GM19099 (cell line): ENCODE measurements at regions not wholly inside any gene's neighbourhood (a gene's known extent, or its start where the extent isn't known, plus 50 kb on each side); places are given as distances from the start of the nearest gene placed in this dataset.

ENCODE experiments used
- POLR2A ChIP-seq: IDR thresholded peaks from 3 replicates; pipeline ENCODE4 v1.6.1; 2011; ENCODE audit warnings: low read depth; ENCODE audit not compliant: insufficient read length; ENCODE audit errors: extremely low read depth

DNA sequence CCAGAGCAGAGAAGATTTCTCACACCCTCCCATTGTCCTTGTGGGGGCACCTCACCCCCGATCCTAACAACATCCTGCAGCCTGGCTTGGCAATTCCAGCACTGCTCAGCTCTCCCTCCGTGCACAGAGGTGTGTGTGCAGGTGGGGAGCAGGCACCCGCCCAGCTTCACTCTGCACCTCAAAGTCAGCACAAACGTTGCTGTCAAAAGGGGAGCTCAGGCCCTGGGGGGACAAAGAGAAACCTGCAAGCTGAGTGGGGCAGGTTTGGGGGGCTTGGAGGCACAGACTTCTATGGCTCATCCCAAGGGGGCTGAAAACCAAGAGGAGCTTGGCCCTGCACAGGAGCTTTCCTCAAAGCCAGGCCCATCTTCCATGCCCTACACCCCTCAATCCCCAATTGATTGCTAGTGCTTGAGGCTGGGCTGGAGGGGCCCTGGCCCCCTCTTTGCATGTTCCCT lies 231.9 kb upstream of the TNRC6C start:
- no peak for TF ChIP-seq POLR2A

DNA sequence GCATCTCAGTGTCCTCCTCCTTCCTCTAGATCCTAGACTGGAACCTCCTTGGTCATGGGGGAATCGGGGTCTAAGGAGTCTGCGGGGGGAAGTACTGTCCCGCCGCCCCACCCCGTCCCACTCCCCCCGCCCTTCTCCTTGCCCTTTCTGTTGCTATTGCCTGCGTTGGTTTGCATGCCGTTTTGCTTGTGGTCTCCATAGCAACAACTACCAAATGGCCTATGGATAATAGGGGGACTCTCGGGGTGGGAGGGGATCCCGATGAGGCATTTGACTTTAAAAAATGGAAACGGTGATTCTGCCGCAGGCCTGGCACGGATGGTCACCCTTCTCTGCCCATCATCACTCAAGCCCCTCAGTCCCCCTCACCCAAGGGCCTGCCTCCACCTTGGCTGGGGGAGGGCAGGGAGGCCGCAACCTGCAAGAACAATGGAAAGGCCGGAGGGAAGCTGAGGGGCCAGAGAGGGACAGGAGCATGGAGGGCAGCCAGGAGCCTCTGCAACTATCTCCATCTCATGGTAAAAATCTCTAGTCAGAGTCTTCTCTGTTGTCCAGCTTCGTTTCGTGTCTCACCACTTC lies 231.4 kb upstream of the TNRC6C start:
- no peak for TF ChIP-seq POLR2A

DNA sequence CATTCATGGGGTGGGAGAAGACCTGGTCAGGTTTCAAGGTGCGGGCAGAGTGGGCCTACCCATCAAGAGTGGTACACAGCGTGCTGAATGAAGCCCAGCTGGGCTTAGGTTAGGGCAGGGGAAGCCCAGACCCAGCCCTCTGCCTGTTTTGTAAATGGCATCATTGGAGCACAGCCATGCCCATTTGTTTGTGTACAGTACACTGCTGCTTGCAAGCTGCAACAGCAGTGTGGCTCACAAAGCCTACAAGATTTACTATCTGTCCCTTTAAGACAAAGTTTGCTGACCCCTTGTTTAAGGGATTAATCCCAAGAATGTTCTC lies 230.1 kb upstream of the TNRC6C start:
- no peak for TF ChIP-seq POLR2A

DNA sequence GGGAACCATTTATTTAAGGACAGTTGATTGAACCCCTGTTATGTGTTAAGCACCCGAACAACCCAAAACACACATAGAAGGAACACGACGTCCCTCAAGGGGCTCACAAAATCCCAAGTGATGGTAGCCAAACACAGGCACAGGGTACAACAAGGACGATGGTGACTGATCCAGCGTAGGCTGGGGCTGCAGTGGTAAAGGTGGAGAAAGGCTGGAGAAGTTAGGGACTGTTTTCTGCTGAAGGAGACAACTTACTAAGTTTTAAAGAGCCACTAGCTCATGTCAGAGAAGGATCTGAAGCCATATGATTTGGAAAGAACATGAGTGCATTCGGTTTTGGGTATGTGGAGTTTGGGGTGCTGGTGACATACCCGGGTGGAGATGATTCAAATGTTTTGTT lies 229.6 kb upstream of the TNRC6C start:
- TF ChIP-seq POLR2A = no peak

DNA sequence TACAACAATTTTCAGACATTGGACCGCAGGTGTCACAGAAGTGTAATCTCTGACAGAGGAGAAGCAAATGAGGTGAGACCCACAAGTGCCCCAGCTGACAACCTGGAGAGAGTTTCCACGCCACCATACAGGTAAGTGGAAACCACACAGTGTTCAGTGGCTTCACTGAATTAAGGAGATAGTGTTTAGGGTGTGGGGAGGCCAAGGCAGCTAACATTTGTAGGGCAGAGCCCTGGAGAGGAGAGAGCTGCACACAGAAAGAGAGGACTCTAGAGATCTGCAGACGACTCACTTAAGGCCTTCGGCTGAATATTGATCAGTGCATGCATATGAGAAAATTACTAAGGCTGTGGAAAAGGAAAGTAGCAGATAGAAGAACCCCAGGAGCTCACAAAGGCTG lies 228.9 kb upstream of the TNRC6C start:
- no peak for TF ChIP-seq POLR2A

DNA sequence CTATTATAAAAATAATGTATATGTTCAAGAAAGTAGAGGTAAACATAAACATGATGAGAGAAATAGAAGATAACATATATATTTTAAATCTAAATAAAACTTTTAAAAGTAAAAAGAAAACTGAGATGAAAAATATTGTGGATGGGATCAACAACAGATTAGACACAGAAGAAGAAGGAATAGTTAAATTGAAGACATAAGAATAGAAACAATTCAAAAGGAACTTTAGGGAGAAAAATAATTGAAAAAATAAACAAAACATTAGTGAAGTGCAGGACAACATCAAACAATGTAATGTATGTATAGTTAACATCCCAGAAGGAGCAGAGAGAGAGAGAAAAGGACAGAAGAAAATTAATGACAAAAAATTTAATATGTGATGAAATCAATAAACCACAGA lies 228.1 kb upstream of the TNRC6C start:
- TF ChIP-seq POLR2A = no peak

DNA sequence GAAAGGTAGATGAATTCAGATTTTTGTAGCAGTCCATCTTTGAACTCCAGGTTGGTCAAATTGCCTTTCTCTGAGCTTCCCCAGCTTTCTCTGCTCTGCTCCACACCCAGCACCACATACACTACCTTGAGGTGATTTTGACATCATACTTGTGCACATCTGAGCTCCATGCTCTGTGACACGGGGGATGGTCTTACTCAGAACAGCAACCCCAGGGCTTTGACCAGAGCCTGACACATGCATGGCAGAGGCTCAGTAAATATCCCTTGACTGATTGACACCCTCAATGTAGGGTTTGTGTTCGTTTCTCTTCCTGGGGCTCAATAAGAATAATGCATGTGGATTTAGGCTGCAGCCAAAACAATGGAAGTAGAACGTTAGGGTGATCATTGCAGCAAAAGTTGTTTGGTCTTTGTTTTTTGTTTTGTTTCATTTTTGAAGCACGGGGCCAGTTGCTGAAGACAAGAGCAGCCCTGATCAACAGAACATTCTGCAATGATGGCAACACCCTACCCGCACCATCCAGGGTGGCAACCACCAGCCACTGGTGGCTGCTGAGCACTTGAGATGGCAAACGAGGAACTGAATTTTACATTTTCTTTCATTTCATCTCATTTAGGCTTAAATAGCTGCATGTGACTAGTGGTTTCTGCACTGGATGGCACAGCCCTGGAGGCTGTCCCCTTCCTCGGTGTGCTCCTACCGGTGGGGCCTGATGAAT lies 224.8 kb upstream of the TNRC6C start:
- no peak for TF ChIP-seq POLR2A

DNA sequence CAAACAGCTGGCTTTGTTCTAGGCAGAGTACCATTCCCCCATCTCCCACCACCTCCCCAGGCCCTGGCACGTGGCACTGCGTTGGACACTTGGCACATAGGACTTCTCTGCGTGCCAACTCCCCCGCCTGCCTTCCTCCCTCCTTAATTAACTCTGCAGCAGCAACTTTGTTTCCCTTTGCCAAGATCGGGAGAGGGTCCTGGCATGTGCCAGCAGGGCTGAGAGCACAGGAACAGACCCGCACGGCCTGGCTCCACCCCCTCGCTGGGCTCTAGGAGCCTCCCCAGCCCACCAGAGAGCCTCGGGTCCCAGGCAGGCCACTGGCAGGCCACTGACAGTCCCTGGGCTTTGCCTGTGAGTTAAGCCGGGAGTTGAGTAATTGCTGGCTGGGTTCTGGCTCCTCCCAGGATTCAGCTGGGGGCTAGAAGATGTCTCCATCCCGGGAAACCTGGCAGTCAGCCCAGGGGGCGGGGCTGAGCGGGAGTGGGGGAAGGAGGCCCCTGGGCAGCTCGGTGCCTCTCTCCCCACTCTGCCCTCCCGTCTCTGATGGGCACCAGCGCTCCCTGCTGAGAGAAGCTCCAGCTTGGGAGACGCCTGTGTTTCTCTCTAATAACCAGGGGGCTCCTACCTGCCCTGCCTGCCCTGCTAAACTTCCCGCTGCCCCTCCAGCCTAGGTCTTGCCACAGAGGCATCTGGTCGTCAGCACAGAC lies 224.0 kb upstream of the TNRC6C start:
- no peak for TF ChIP-seq POLR2A

DNA sequence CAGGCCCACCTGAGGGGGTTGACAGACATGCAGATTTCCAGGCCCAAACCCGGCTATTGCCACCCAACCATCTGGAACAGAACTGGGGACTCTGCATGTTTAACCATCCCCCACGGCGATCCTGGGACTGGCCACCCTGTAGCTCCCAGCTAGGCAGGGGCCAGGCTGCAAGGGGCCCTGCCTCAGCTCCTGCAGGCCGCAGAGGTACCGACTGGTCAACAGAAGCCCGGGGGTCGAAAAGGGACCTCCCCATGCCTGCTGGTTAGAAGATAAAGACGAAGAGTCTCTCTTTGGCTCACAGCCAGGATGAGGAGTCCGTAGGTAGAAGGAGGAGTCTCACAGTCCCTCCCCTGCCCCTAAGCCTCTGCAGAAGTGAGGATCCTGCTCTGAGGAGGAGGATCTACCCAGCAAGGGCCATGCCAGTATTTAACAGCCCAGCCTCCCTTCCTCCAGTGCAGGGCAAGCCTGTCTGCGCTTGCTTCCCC lies 223.4 kb upstream of the TNRC6C start:
- no peak for TF ChIP-seq POLR2A

DNA sequence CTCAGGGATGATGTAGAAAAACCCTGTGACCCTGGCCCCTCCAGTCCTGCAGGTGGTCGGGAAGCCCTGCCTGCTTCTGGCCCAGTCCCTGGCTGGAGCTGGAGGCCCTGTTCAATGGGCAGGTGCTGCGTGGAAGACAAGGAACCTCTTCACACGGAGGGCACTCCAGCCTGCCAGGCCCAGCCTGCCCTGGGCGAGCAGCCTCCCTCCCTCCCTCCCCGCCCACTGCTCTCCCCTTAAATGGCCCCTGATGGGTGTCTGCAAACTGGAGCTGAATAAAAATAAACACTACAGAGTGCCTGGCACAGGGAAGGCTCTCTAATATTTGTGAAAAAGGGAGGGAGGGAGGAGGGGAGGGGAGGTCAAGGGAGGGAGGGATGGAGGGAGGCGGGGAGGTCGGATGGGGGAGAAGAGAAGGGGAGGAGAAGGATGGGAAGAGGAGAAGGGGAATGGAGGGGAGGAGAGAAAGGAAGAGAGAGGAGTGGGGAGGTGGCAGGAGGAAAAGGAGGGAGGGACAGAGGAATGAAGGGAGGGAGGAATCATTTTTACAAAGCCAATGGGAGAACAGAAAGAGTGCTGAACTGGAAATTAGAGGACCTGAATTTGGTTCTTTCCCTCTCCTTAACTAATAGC lies 222.8 kb upstream of the TNRC6C start:
- TF ChIP-seq POLR2A = no peak

DNA sequence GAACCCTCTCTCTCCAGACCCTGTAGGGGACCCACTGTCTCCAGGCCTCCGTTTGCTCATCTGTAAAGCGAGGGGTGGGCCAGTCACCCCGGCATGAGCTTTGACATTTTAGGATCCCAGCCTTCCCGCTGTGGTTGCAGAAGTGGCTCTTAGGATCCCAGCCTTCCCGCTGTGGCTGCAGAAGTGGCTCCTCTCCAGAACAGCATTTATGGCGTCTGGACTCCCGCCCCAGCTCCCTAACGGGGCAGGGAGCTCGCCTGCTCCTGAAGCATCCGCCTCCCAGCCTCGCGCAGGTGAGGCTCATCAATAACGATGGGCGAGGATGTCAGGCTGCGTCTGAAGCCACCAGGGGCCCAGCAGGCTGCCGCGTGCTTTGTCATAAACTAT lies 222.3 kb upstream of the TNRC6C start:
- TF ChIP-seq POLR2A = no peak

DNA sequence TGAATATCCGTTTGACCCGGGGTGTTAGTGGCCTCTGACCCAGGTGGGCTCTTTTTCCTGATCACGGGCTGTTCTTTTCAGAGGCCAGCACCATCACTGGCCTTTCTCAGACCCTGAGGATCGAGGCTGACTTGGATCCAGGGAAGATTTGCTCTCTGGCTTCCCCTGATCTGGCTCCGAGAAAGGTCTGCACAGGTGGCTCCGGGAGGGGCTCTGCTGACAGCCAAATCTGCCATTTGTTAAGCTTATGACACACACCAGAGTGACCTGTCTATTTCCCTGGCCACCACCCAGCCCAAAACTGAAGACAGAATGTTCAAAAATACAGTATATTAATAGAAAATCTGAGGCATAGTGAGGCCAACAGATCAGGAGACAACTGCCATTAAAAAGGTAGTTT lies 221.8 kb upstream of the TNRC6C start:
- TF ChIP-seq POLR2A = no peak

DNA sequence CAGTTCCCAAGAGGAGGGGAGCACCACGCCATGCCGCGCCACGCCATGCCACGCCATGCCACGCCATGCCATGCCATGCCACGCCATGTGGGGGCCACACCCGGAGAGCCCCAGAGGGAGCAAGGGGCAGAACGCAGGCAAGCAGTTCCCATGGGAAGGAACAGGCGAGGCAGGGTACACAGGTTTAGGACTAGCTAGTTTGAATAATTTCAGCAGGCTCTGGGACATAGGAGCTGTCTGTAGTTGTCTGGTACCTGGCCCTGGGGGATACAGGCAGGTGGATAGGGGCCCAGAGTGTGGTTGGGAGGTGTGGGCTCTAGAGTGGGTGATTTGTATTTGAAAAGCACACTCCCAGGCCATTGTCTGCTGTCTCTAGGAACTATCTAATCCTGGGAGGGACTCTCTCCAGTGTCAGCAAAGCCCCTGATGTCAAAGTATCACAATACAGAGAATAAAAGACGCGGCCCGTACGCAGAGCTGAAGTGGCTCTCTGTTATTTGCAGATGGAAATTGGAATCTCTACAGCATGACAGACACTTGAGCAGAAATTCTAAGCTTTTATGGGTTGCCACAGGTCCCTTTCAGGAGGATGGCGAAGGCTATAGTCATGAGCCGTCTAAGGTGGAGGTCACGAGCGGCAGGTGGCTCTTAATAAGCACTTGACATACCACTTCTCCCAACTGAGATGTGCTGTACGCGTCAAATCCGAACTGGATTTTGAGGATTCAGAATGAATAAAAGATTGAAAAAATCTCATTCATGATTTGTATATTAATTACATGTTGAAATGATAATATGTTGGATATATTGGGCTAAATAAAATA lies 220.8 kb upstream of the TNRC6C start:
- TF ChIP-seq POLR2A = no peak

DNA sequence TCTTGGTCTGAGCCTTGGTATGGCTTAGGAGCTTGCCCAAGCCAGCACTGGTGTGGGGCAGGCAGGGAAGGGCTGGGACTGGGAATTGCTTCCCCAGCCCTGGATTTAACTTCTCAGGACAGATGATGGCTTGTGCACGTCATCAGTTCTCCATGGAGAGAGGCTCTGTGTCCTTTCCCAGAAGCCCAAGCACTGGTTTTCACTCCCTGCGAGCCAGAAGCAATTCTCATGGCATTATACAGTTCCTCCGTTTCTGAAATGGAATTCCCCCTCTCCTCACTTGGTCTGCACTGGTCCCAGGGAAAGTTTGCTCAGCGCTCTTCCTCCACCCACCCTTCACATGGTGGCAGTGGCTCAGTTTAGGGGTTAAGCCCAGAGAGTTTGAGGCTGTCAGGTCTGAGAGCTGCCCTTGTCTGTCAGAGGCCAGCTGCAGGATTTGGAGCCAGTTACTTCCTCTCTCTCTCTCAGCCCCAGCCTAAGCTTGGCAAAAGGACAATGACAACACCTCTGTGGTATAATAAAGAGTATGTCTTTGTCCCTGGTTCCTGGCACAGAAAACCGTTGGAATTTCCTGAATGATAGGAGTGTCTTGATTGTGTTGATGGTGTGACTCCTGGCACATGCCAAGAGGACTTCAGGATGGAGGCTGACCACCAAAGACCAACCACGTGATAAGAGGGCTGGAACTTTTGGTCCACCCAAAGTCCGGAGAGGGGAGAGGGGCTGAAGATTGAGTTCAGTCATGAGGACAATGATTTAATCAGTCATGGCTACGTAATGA lies 219.6 kb upstream of the TNRC6C start:
- TF ChIP-seq POLR2A = no peak
